ENCODE measurements at regions not wholly inside any gene's neighbourhood (a gene's known extent, or its start where the extent isn't known, plus 50 kb on each side); places are given as distances from the start of the nearest gene placed in this dataset.

GRCh38 chr10:109183366-109183765 lies 739.9 kb downstream of the XPNPEP1 start:
- DNase-seq = no peak

- no peak for DNase-seq
Observed at GRCh38 chr10:109178591-109178990, 744.7 kb downstream of the XPNPEP1 start.

GRCh38 chr10:109174526-109174925 lies 748.8 kb downstream of the XPNPEP1 start:
- DNase-seq = no peak

GRCh38 chr10:109173937-109174336 lies 749.4 kb downstream of the XPNPEP1 start:
- DNase-seq = no peak

GRCh38 chr10:109173121-109173520 lies 750.2 kb downstream of the XPNPEP1 start:
- DNase-seq = no peak

GRCh38 chr10:109166935-109167334 lies 756.4 kb downstream of the XPNPEP1 start:
- DNase-seq = no peak

GRCh38 chr10:109159351-109159750 lies 764.0 kb downstream of the XPNPEP1 start:
- no peak for DNase-seq

GRCh38 chr10:109156396-109156795 lies 766.9 kb downstream of the XPNPEP1 start:
- DNase-seq = no peak

- no peak for DNase-seq
Observed at GRCh38 chr10:109149666-109150350, 773.5 kb downstream of the XPNPEP1 start.

GRCh38 chr10:109127363-109127762 lies 795.9 kb downstream of the XPNPEP1 start:
- DNase-seq = no peak

GRCh38 chr10:109126541-109126940 lies 796.8 kb downstream of the XPNPEP1 start:
- no peak for DNase-seq

- DNase-seq = no peak
Observed at GRCh38 chr10:109126016-109126415, 797.3 kb downstream of the XPNPEP1 start.

GRCh38 chr10:109115179-109115578 lies 808.1 kb downstream of the XPNPEP1 start:
- DNase-seq = no peak

GRCh38 chr10:109114579-109114978 lies 808.7 kb downstream of the XPNPEP1 start:
- no peak for DNase-seq

GRCh38 chr10:109106604-109107003 lies 816.7 kb downstream of the XPNPEP1 start:
- DNase-seq = no peak

GRCh38 chr10:109105725-109106124 lies 817.6 kb downstream of the XPNPEP1 start:
- no peak for DNase-seq

- no peak for DNase-seq
Observed at GRCh38 chr10:109104806-109105205, 818.5 kb downstream of the XPNPEP1 start.

GRCh38 chr10:109103278-109103677 lies 820.0 kb downstream of the XPNPEP1 start:
- DNase-seq = no peak

- DNase-seq = no peak
Observed at GRCh38 chr10:109089779-109090178, 833.5 kb downstream of the XPNPEP1 start.

- DNase-seq = no peak
Observed at GRCh38 chr10:109071539-109071938, 851.8 kb downstream of the XPNPEP1 start.

- no peak for DNase-seq
Observed at GRCh38 chr10:109070492-109070891, 852.8 kb downstream of the XPNPEP1 start.

GRCh38 chr10:109067031-109067430 lies 856.3 kb downstream of the XPNPEP1 start:
- peak; percentile 64 for DNase-seq

- DNase-seq = no peak
Observed at GRCh38 chr10:109065821-109066220, 857.5 kb downstream of the XPNPEP1 start.

GRCh38 chr10:109062371-109062770 lies 860.9 kb downstream of the XPNPEP1 start:
- DNase-seq = peak; percentile 87

- no peak for DNase-seq
Observed at GRCh38 chr10:109055243-109055642, 868.1 kb downstream of the XPNPEP1 start.
